ENCODE measurements at regions not wholly inside any gene's neighbourhood (a gene's known extent, or its start where the extent isn't known, plus 50 kb on each side); places are given as distances from the start of the nearest gene placed in this dataset.

GRCh38 chr10:108515821-108516220, 1351.3 kb upstream of the SORCS1 start:
- WGBS (ENCODE audit: insufficient coverage), result no CpG with 5 or more reads among the region's 2 CpGs
- no peak overlapping the region for H3K4me3 ChIP-seq (ENCODE audit: control insufficient read depth in 1 of 7, extremely low read depth in 1 of 7, insufficient read depth in 4 of 7, low read depth in 2 of 7, low read length in 6 of 7)
- POLR2A ChIA-PET, result no interaction called here
- peaks cover 4 to 24% (median 6%) of the 10 kb centered on the region in 4 experiments for H3K4me1 ChIP-seq (ENCODE audit: control extremely low read depth in 1 of 4, control insufficient read depth in 4 of 4, insufficient read depth in 4 of 4, low read length in 3 of 4)
- H3K9me3 ChIP-seq (ENCODE audit: control extremely low read depth in 1 of 5, control insufficient read depth in 4 of 5, insufficient read depth in 2 of 5, low read depth in 1 of 5, low read length in 4 of 5), result peaks cover 0 to 6% (median 3%) of the 10 kb centered on the region in 5 experiments
- H3K36me3 ChIP-seq (ENCODE audit: control insufficient read depth in 4 of 4, insufficient read depth in 4 of 4, low read length in 3 of 4), result no peaks in the 10 kb centered on the region
- peak overlapping the region in 1 of 2 experiments; percentile 56 for H3K27ac ChIP-seq (ENCODE audit: insufficient read depth in 1 of 2, low read depth in 1 of 2, low read length in 2 of 2, poor library complexity in 1 of 2, severe bottlenecking in 2 of 2)
- DNase-seq, result peak in 2 of 3 donors; percentile 27 to 60
- H3K27me3 ChIP-seq (replicated peaks in 2 of 5; ENCODE audit: control insufficient read depth in 4 of 5, insufficient read depth in 5 of 5, low read length in 4 of 5), result no peaks in the 10 kb centered on the region
- CTCF ChIA-PET, result no interaction called here

DNA sequence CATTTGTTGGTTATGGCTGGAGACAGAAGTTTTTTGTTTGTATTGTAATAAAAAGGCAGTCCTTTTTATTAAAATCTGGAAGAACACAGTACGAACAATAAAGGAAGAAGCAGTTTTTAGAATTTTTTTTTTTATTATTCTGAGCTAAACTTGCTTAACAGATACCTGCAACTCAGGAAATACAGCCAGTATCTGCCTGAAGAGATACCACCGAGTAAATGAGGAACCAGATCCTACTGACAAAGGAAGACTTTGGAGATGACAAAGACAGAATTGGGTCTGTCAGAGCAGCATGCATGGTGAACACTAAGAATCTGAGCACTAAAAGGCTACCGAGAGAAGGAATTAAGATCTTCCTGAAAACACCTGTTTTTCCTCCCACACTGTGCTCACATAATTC, 1335.9 kb upstream of the SORCS1 start:
- WGBS (ENCODE audit: insufficient coverage), result 0% methylated on average over 1 of the region's 3 CpGs
- H3K9me3 ChIP-seq (ENCODE audit: control extremely low read depth in 1 of 5, control insufficient read depth in 4 of 5, insufficient read depth in 2 of 5, low read depth in 1 of 5, low read length in 4 of 5), result peaks cover 0 to 6% (median 2%) of the 10 kb centered on the region in 5 experiments
- peak overlapping the region in 1 of 7 experiments; percentile 35 for H3K4me3 ChIP-seq (ENCODE audit: control insufficient read depth in 1 of 7, extremely low read depth in 1 of 7, insufficient read depth in 4 of 7, low read depth in 2 of 7, low read length in 6 of 7)
- CTCF ChIA-PET, result no interaction called here
- H3K36me3 ChIP-seq (ENCODE audit: control insufficient read depth in 4 of 4, insufficient read depth in 4 of 4, low read length in 3 of 4), result no peaks in the 10 kb centered on the region
- H3K4me1 ChIP-seq (ENCODE audit: control extremely low read depth in 1 of 4, control insufficient read depth in 4 of 4, insufficient read depth in 4 of 4, low read length in 3 of 4), result peaks cover 14 to 20% (median 14%) of the 10 kb centered on the region in 4 experiments
- DNase-seq, result peak; percentile 42 to 93 (median 76)
- peak overlapping the region in 1 of 2 experiments; percentile 55 for H3K27ac ChIP-seq (ENCODE audit: insufficient read depth in 1 of 2, low read depth in 1 of 2, low read length in 2 of 2, poor library complexity in 1 of 2, severe bottlenecking in 2 of 2)
- H3K27me3 ChIP-seq (replicated peaks in 2 of 5; ENCODE audit: control insufficient read depth in 4 of 5, insufficient read depth in 5 of 5, low read length in 4 of 5), result no peaks in the 10 kb centered on the region
- POLR2A ChIA-PET, result no interaction called here

DNA sequence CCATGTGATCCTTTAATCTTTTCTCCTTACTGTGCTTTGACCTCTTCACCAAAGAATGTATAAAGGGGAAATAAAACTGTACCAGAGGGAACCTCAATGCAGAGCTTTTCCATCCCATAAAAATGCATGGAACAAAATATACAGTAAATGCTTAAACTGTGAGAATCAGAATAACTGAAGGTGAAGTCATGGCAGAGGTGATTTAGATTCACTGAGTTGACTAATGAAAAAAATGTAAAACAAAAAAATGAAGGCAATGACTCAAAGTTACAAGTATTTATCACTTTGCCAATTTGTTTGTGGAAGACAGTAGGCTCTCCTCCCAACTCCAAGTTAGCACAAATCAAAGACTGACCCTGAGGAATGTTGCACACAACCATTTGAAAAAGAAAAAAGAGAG, 1331.6 kb upstream of the SORCS1 start:
- Histone ChIP-seq H3K4me1 (ENCODE audit: control extremely low read depth in 1 of 4, control insufficient read depth in 4 of 4, insufficient read depth in 4 of 4, low read length in 3 of 4) (peaks cover 14 to 17% (median 14%) of the 10 kb centered on the region in 4 experiments), H3K27me3 (replicated peaks in 2 of 5; ENCODE audit: control insufficient read depth in 4 of 5, insufficient read depth in 5 of 5, low read length in 4 of 5) (no peaks in the 10 kb centered on the region), H3K27ac (ENCODE audit: insufficient read depth in 1 of 2, low read depth in 1 of 2, low read length in 2 of 2, poor library complexity in 1 of 2, severe bottlenecking in 2 of 2) (no peak overlapping the region), H3K9me3 (ENCODE audit: control extremely low read depth in 1 of 5, control insufficient read depth in 4 of 5, insufficient read depth in 2 of 5, low read depth in 1 of 5, low read length in 4 of 5) (no peaks in the 10 kb centered on the region), H3K4me3 (ENCODE audit: control insufficient read depth in 1 of 7, extremely low read depth in 1 of 7, insufficient read depth in 4 of 7, low read depth in 2 of 7, low read length in 6 of 7) (no peak overlapping the region), H3K36me3 (ENCODE audit: control insufficient read depth in 4 of 4, insufficient read depth in 4 of 4, low read length in 3 of 4) (no peaks in the 10 kb centered on the region)
- POLR2A ChIA-PET, result no interaction called here
- CTCF ChIA-PET, result no interaction called here
- DNase-seq, result no peak

- ChIA-PET POLR2A (no interaction called here), CTCF (no interaction called here)
- no CpG with 5 or more reads among the region's 1 CpG for WGBS (ENCODE audit: insufficient coverage)
- no peaks in the 10 kb centered on the region for H3K27me3 ChIP-seq (replicated peaks in 2 of 5; ENCODE audit: control insufficient read depth in 4 of 5, insufficient read depth in 5 of 5, low read length in 4 of 5)
- no peak overlapping the region for H3K27ac ChIP-seq (ENCODE audit: insufficient read depth in 1 of 2, low read depth in 1 of 2, low read length in 2 of 2, poor library complexity in 1 of 2, severe bottlenecking in 2 of 2)
- H3K9me3 ChIP-seq (ENCODE audit: control extremely low read depth in 1 of 5, control insufficient read depth in 4 of 5, insufficient read depth in 2 of 5, low read depth in 1 of 5, low read length in 4 of 5), result no peaks in the 10 kb centered on the region
- no peak for DNase-seq
- H3K4me3 ChIP-seq (ENCODE audit: control insufficient read depth in 1 of 7, extremely low read depth in 1 of 7, insufficient read depth in 4 of 7, low read depth in 2 of 7, low read length in 6 of 7), result no peak overlapping the region
- H3K4me1 ChIP-seq (ENCODE audit: control extremely low read depth in 1 of 4, control insufficient read depth in 4 of 4, insufficient read depth in 4 of 4, low read length in 3 of 4), result no peaks in the 10 kb centered on the region
- H3K36me3 ChIP-seq (ENCODE audit: control insufficient read depth in 4 of 4, insufficient read depth in 4 of 4, low read length in 3 of 4), result no peaks in the 10 kb centered on the region
Observed at GRCh38 chr10:108490944-108491343, 1326.4 kb upstream of the SORCS1 start.

DNA sequence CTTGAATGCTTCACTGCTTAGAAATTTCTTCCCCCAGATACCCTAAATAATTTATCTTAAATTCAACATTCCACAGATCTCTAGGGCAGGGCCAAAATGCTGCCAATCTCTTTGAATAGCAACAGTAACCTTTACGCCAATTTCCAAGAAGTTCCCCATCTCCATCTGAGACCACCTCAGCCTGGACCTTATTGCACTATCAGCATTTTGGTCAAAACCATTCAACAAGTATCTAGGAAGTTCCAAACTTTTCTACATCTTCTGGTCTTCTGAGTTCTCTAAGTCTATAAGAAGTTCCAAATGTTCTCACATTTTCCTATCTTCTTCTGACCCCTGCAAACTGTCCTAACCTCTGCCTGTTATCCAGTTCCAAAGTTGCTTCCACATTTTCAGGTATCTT, 1306.9 kb upstream of the SORCS1 start:
- Histone ChIP-seq H3K4me3 (ENCODE audit: control insufficient read depth in 1 of 7, extremely low read depth in 1 of 7, insufficient read depth in 4 of 7, low read depth in 2 of 7, low read length in 6 of 7) (no peak overlapping the region), H3K4me1 (ENCODE audit: control extremely low read depth in 1 of 4, control insufficient read depth in 4 of 4, insufficient read depth in 4 of 4, low read length in 3 of 4) (peaks cover 2 to 14% (median 6%) of the 10 kb centered on the region in 4 experiments), H3K36me3 (ENCODE audit: control insufficient read depth in 4 of 4, insufficient read depth in 4 of 4, low read length in 3 of 4) (no peaks in the 10 kb centered on the region), H3K27me3 (replicated peaks in 2 of 5; ENCODE audit: control insufficient read depth in 4 of 5, insufficient read depth in 5 of 5, low read length in 4 of 5) (peaks cover 0 to 2% (median 0%) of the 10 kb centered on the region in 5 experiments), H3K27ac (ENCODE audit: insufficient read depth in 1 of 2, low read depth in 1 of 2, low read length in 2 of 2, poor library complexity in 1 of 2, severe bottlenecking in 2 of 2) (no peak overlapping the region), H3K9me3 (ENCODE audit: control extremely low read depth in 1 of 5, control insufficient read depth in 4 of 5, insufficient read depth in 2 of 5, low read depth in 1 of 5, low read length in 4 of 5) (peaks cover 0 to 16% (median 3%) of the 10 kb centered on the region in 5 experiments)
- 100% methylated on average over 1 of the region's 1 CpG for whole genome bisulfite sequencing (ENCODE audit: insufficient coverage)
- ChIA-PET POLR2A (no interaction called here), CTCF (interaction anchor here (1.5 to 1.6 kb wide), 2 partner anchors 36 to 63 kb away, joined by 3 read pairs; no protein-coding TSS in a partner anchor)
- no peak for DNase-seq

GRCh38 chr10:108469940-108470339, 1305.4 kb upstream of the SORCS1 start:
- H3K36me3 ChIP-seq (ENCODE audit: control insufficient read depth in 4 of 4, insufficient read depth in 4 of 4, low read length in 3 of 4), result no peaks in the 10 kb centered on the region
- H3K9me3 ChIP-seq (ENCODE audit: control extremely low read depth in 1 of 5, control insufficient read depth in 4 of 5, insufficient read depth in 2 of 5, low read depth in 1 of 5, low read length in 4 of 5), result peaks cover 0 to 16% (median 3%) of the 10 kb centered on the region in 5 experiments
- ChIA-PET POLR2A (no interaction called here), CTCF (interaction anchor here (1.5 kb wide), 1 partner anchor 62 kb away, joined by 3 read pairs; no protein-coding TSS in a partner anchor)
- peak; percentile 68 to 95 (median 85) for DNase-seq
- no peak overlapping the region for H3K4me3 ChIP-seq (ENCODE audit: control insufficient read depth in 1 of 7, extremely low read depth in 1 of 7, insufficient read depth in 4 of 7, low read depth in 2 of 7, low read length in 6 of 7)
- H3K27ac ChIP-seq (ENCODE audit: insufficient read depth in 1 of 2, low read depth in 1 of 2, low read length in 2 of 2, poor library complexity in 1 of 2, severe bottlenecking in 2 of 2), result no peak overlapping the region
- WGBS (ENCODE audit: insufficient coverage), result no CpG with 5 or more reads among the region's 3 CpGs
- peaks cover 3 to 24% (median 12%) of the 10 kb centered on the region in 4 experiments for H3K4me1 ChIP-seq (ENCODE audit: control extremely low read depth in 1 of 4, control insufficient read depth in 4 of 4, insufficient read depth in 4 of 4, low read length in 3 of 4)
- peaks cover 0 to 2% (median 0%) of the 10 kb centered on the region in 5 experiments for H3K27me3 ChIP-seq (replicated peaks in 2 of 5; ENCODE audit: control insufficient read depth in 4 of 5, insufficient read depth in 5 of 5, low read length in 4 of 5)

- peak overlapping the region; percentile 34 to 88 (median 59) for H3K4me3 ChIP-seq (ENCODE audit: control insufficient read depth in 1 of 7, extremely low read depth in 1 of 7, insufficient read depth in 4 of 7, low read depth in 2 of 7, low read length in 6 of 7)
- POLR2A ChIA-PET, result interaction anchor here (0.6 kb wide), 1 partner anchor 96 kb away, joined by 4 read pairs; no protein-coding TSS in a partner anchor
- peaks cover 0 to 8% (median 2%) of the 10 kb centered on the region in 5 experiments for H3K9me3 ChIP-seq (ENCODE audit: control extremely low read depth in 1 of 5, control insufficient read depth in 4 of 5, insufficient read depth in 2 of 5, low read depth in 1 of 5, low read length in 4 of 5)
- peak; percentile 34 to 75 (median 38) for DNase-seq
- H3K4me1 ChIP-seq (ENCODE audit: control extremely low read depth in 1 of 4, control insufficient read depth in 4 of 4, insufficient read depth in 4 of 4, low read length in 3 of 4), result peaks cover 3 to 31% (median 11%) of the 10 kb centered on the region in 4 experiments
- no peaks in the 10 kb centered on the region for H3K36me3 ChIP-seq (ENCODE audit: control insufficient read depth in 4 of 4, insufficient read depth in 4 of 4, low read length in 3 of 4)
- WGBS (ENCODE audit: insufficient coverage), result 4% methylated on average over 56 of the region's 62 CpGs
- CTCF ChIA-PET, result interaction anchor here (1.3 kb wide), 1 partner anchor 11 kb away, joined by 5 read pairs; no protein-coding TSS in a partner anchor
- H3K27me3 ChIP-seq (replicated peaks in 2 of 5; ENCODE audit: control insufficient read depth in 4 of 5, insufficient read depth in 5 of 5, low read length in 4 of 5), result peaks cover 0 to 2% (median 0%) of the 10 kb centered on the region in 5 experiments
- H3K27ac ChIP-seq (ENCODE audit: insufficient read depth in 1 of 2, low read depth in 1 of 2, low read length in 2 of 2, poor library complexity in 1 of 2, severe bottlenecking in 2 of 2), result no peak overlapping the region
Observed at GRCh38 chr10:108465871-108466641, 1301.5 kb upstream of the SORCS1 start.

Measured in common myeloid progenitor, CD34-positive (primary cell).